ENCODE measurements at regions not wholly inside any gene's neighbourhood (a gene's known extent, or its start where the extent isn't known, plus 50 kb on each side); places are given as distances from the start of the nearest gene placed in this dataset.

DNA sequence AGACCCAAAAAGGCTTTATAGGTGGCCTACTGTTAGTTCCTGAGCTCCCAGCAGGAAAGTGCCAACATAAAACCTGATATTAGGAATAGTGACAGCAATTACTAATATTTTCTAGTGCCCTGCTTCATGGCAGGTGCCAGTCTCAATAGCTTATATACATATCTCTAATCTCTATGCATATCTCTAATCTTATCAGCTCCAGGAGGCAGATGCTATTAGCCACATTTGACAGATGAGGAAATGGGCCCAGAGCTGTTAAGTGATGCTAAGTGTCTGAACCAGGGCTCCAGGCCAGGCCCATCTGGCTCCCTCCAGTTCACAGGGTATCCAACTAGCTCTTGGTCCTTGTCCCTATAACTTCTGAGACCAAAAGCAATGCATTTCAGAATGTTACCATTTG lies 142.5 kb downstream of the CHIC2 start:
- no peak overlapping the region for H2AFZ ChIP-seq (ENCODE audit: low read depth, low read length)

DNA sequence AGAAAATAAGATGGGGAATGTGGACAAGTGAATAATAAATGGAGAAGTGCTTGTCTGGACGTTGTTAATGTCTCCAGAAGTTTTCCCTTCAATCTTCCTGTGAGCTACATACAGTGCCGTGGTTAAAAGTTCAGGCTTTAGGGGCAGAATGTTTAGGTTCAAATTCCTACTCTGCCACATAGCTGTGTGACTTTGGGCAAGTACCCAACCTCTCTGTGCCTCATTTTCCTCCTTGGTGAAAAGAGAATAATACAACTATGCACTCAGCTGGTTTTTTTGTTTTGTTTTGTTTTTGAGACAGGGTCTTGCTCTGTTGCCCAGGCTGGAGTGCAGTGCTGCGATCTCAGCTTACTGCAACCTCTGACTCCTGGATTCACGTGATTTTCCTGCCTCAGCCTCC lies 143.5 kb downstream of the CHIC2 start:
- Histone ChIP-seq H3K27ac (ENCODE audit: low read length) (no peak overlapping the region), H3K79me2 (ENCODE audit: insufficient read depth, low read length) (no peaks in the 10 kb centered on the region), H4K20me1 (ENCODE audit: insufficient read depth, low read length) (no peaks in the 10 kb centered on the region), H3K9me3 (ENCODE audit: insufficient read depth, low read length, severe bottlenecking) (no peaks in the 10 kb centered on the region), H3K4me1 (ENCODE audit: insufficient read depth, low read length) (no peaks in the 10 kb centered on the region), H3K9ac (ENCODE audit: low read depth, low read length) (no peak overlapping the region), H3K4me3 (ENCODE audit: low read depth in 1 of 2, low read length in 2 of 2) (no peak overlapping the region), H3K36me3 (ENCODE audit: insufficient read depth, low read length) (no peaks in the 10 kb centered on the region), H3K4me2 (ENCODE audit: insufficient read depth, low read length) (no peak overlapping the region), H3K27me3 (ENCODE audit: insufficient read depth, low read length, poor library complexity) (no peaks in the 10 kb centered on the region), H2AFZ (ENCODE audit: low read depth, low read length) (no peak overlapping the region)
- TF ChIP-seq, protein P1, sequence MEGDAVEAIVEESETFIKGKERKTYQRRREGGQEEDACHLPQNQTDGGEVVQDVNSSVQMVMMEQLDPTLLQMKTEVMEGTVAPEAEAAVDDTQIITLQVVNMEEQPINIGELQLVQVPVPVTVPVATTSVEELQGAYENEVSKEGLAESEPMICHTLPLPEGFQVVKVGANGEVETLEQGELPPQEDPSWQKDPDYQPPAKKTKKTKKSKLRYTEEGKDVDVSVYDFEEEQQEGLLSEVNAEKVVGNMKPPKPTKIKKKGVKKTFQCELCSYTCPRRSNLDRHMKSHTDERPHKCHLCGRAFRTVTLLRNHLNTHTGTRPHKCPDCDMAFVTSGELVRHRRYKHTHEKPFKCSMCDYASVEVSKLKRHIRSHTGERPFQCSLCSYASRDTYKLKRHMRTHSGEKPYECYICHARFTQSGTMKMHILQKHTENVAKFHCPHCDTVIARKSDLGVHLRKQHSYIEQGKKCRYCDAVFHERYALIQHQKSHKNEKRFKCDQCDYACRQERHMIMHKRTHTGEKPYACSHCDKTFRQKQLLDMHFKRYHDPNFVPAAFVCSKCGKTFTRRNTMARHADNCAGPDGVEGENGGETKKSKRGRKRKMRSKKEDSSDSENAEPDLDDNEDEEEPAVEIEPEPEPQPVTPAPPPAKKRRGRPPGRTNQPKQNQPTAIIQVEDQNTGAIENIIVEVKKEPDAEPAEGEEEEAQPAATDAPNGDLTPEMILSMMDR (IDR thresholded peaks at IDR 0.05; ENCODE audit: borderline replicate concordance, extremely low read depth, low read length, poor library complexity, severe bottlenecking), result no peak
- TF ChIP-seq EZH2 (IDR thresholded peaks at IDR 0.05; ENCODE audit: borderline replicate concordance, low read depth, low read length, severe bottlenecking), result no peak
- no peak for DNase-seq
- no peak for ATAC-seq (ENCODE audit: insufficient read depth, low read depth)

More for the DNA sequence above, 142.5 kb downstream of the CHIC2 start:
- TF ChIP-seq EZH2 (IDR thresholded peaks at IDR 0.05; ENCODE audit: borderline replicate concordance, low read depth, low read length, severe bottlenecking), result no peak
- TF ChIP-seq, protein P1 (IDR thresholded peaks at IDR 0.05; ENCODE audit: borderline replicate concordance, extremely low read depth, low read length, poor library complexity, severe bottlenecking), result no peak
- Histone ChIP-seq H3K9me3 (ENCODE audit: insufficient read depth, low read length, severe bottlenecking) (no peaks in the 10 kb centered on the region), H3K27me3 (ENCODE audit: insufficient read depth, low read length, poor library complexity) (no peaks in the 10 kb centered on the region), H3K4me1 (ENCODE audit: insufficient read depth, low read length) (no peaks in the 10 kb centered on the region), H3K79me2 (ENCODE audit: insufficient read depth, low read length) (no peaks in the 10 kb centered on the region), H3K36me3 (ENCODE audit: insufficient read depth, low read length) (no peaks in the 10 kb centered on the region), H4K20me1 (ENCODE audit: insufficient read depth, low read length) (no peaks in the 10 kb centered on the region), H3K27ac (ENCODE audit: low read length) (no peak overlapping the region), H3K9ac (ENCODE audit: low read depth, low read length) (no peak overlapping the region), H3K4me2 (ENCODE audit: insufficient read depth, low read length) (no peak overlapping the region), H3K4me3 (ENCODE audit: low read depth in 1 of 2, low read length in 2 of 2) (no peak overlapping the region)
- no peak for DNase-seq
- no peak for ATAC-seq (ENCODE audit: insufficient read depth, low read depth)

GRCh38 chr4:53920116-53920515 lies 144.3 kb downstream of the CHIC2 start:
- no peaks in the 10 kb centered on the region for H4K20me1 ChIP-seq (ENCODE audit: insufficient read depth, low read length)
- H3K79me2 ChIP-seq (ENCODE audit: insufficient read depth, low read length), result no peaks in the 10 kb centered on the region
- DNase-seq, result no peak
- H3K27me3 ChIP-seq (ENCODE audit: insufficient read depth, low read length, poor library complexity), result no peaks in the 10 kb centered on the region
- no peaks in the 10 kb centered on the region for H3K4me1 ChIP-seq (ENCODE audit: insufficient read depth, low read length)
- no peak overlapping the region for H3K9ac ChIP-seq (ENCODE audit: low read depth, low read length)
- no peak overlapping the region for H3K4me2 ChIP-seq (ENCODE audit: insufficient read depth, low read length)
- H3K27ac ChIP-seq (ENCODE audit: low read length), result no peak overlapping the region
- TF ChIP-seq, protein P1 (IDR thresholded peaks at IDR 0.05; ENCODE audit: borderline replicate concordance, extremely low read depth, low read length, poor library complexity, severe bottlenecking), result no peak
- no peak for TF ChIP-seq EZH2 (IDR thresholded peaks at IDR 0.05; ENCODE audit: borderline replicate concordance, low read depth, low read length, severe bottlenecking)
- no peak for ATAC-seq (ENCODE audit: insufficient read depth, low read depth)
- no peak overlapping the region for H3K4me3 ChIP-seq (ENCODE audit: low read depth in 1 of 2, low read length in 2 of 2)
- no peaks in the 10 kb centered on the region for H3K36me3 ChIP-seq (ENCODE audit: insufficient read depth, low read length)
- no peak overlapping the region for H2AFZ ChIP-seq (ENCODE audit: low read depth, low read length)
- H3K9me3 ChIP-seq (ENCODE audit: insufficient read depth, low read length, severe bottlenecking), result no peaks in the 10 kb centered on the region

DNA sequence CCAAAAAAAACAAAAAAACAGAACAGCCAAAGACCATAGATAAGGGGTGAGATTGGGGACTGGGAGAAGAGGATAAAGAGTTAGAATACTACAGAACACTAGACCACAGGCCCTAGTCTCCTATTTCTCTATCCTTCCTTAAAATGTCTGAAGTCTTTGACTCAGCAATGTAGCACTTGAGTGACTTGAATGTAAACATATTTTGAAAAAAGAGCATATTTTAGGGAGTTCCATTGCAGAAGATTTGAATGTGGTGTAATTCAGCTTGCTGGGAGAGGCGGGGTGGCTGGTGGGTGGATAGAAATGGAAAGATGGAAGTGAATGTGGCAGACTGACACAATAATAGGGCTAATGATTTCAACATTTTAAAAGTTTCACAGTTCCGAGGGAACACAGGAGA lies 144.9 kb downstream of the CHIC2 start:
- Histone ChIP-seq H3K36me3 (ENCODE audit: insufficient read depth, low read length) (no peaks in the 10 kb centered on the region), H4K20me1 (ENCODE audit: insufficient read depth, low read length) (no peaks in the 10 kb centered on the region), H3K9me3 (ENCODE audit: insufficient read depth, low read length, severe bottlenecking) (no peaks in the 10 kb centered on the region), H3K9ac (ENCODE audit: low read depth, low read length) (no peak overlapping the region), H3K4me2 (ENCODE audit: insufficient read depth, low read length) (no peak overlapping the region), H3K4me1 (ENCODE audit: insufficient read depth, low read length) (no peaks in the 10 kb centered on the region), H2AFZ (ENCODE audit: low read depth, low read length) (no peak overlapping the region), H3K4me3 (ENCODE audit: low read depth in 1 of 2, low read length in 2 of 2) (no peak overlapping the region), H3K79me2 (ENCODE audit: insufficient read depth, low read length) (no peaks in the 10 kb centered on the region), H3K27me3 (ENCODE audit: insufficient read depth, low read length, poor library complexity) (no peaks in the 10 kb centered on the region), H3K27ac (ENCODE audit: low read length) (no peak overlapping the region)
- TF ChIP-seq, protein P1 (IDR thresholded peaks at IDR 0.05; ENCODE audit: borderline replicate concordance, extremely low read depth, low read length, poor library complexity, severe bottlenecking), result no peak
- TF ChIP-seq EZH2 (IDR thresholded peaks at IDR 0.05; ENCODE audit: borderline replicate concordance, low read depth, low read length, severe bottlenecking), result no peak
- DNase-seq (no peak), ATAC-seq (ENCODE audit: insufficient read depth, low read depth) (no peak)
